CD8-positive, alpha-beta memory T cell (primary cell): ENCODE measurements at regions not wholly inside any gene's neighbourhood (a gene's known extent, or its start where the extent isn't known, plus 50 kb on each side); places are given as distances from the start of the nearest gene placed in this dataset.

Experiments used
- CTCF ChIA-PET: fragments of 350-600 bp; sonication (Branson Sonifier 250); formaldehyde crosslinking; loops from one replicate; lab custom pipeline; 2021; ENCODE audit warnings: antibody characterized with exemption; lab: Charles Lee
- POLR2A ChIA-PET: fragments of 350-600 bp; sonication (Branson Sonifier 250); formaldehyde crosslinking; loops from one replicate; lab custom pipeline; 2021; ENCODE audit warnings: antibody characterized with exemption; lab: Charles Lee
- DNase-seq, 5 donors: peaks; one replicate each; pipeline versions ENCODE4 v3.0.0 to v3.0.0-alpha.2; 2020 to 2022; ENCODE audit warnings: mixed read lengths in 1 of 5
- H3K27ac ChIP-seq: one replicate; pipeline ENCODE4 v1.7.0; 2013; ENCODE audit warnings: low read depth, mild to moderate bottlenecking, low read length, moderate library complexity
- H3K27me3 ChIP-seq: 2 replicates; pipeline ENCODE4 v1.7.0; 2013; ENCODE audit warnings: low read length, mild to moderate bottlenecking; ENCODE audit not compliant: insufficient read depth, poor library complexity, severe bottlenecking
- H3K36me3 ChIP-seq: 2 replicates; pipeline ENCODE4 v1.7.0; 2013; ENCODE audit warnings: mild to moderate bottlenecking, low read length, moderate library complexity; ENCODE audit not compliant: insufficient read depth
- H3K4me1 ChIP-seq: 2 replicates; pipeline ENCODE4 v1.7.0; 2013; ENCODE audit warnings: mild to moderate bottlenecking, low read length, moderate library complexity; ENCODE audit not compliant: insufficient read depth
- H3K4me3 ChIP-seq: 2 replicates; pipeline ENCODE4 v1.7.0; 2013; ENCODE audit warnings: mild to moderate bottlenecking, low read length
- H3K9me3 ChIP-seq: 2 replicates; pipeline ENCODE4 v1.7.0; 2013; ENCODE audit warnings: mild to moderate bottlenecking, low read length
- H3K27ac Mint-ChIP-seq, 8 donors: one replicate each; pipeline ENCODE4 v1.8.0; 2020 to 2021; ENCODE audit warnings: mixed read lengths in 8 of 8, mild to moderate bottlenecking in 6 of 8, inconsistent platforms in 3 of 8, moderate library complexity in 3 of 8
- H3K27me3 Mint-ChIP-seq, 2 donors: one replicate each; pipeline ENCODE4 v1.8.0; 2020 to 2021; ENCODE audit warnings: mixed read lengths in 2 of 2, mild to moderate bottlenecking in 1 of 2, moderate library complexity in 1 of 2
- H3K36me3 Mint-ChIP-seq, 3 donors: one replicate each; pipeline ENCODE4 v1.8.0; 2020 to 2021; ENCODE audit warnings: mixed read lengths in 3 of 3, inconsistent platforms in 1 of 3, mild to moderate bottlenecking in 1 of 3
- H3K4me1 Mint-ChIP-seq, 3 donors: one replicate each; pipeline ENCODE4 v1.8.0; 2020 to 2021; ENCODE audit warnings: mixed read lengths in 3 of 3, inconsistent platforms in 1 of 3, mild to moderate bottlenecking in 1 of 3
- H3K4me3 Mint-ChIP-seq, 7 donors: one replicate each; pipeline ENCODE4 v1.8.0; 2020 to 2021; ENCODE audit warnings: mixed read lengths in 7 of 7, mild to moderate bottlenecking in 6 of 7, moderate library complexity in 4 of 7, inconsistent platforms in 2 of 7
- H3K9me3 Mint-ChIP-seq, 5 donors: one replicate each; pipeline ENCODE4 v1.8.0; 2020 to 2022; ENCODE audit warnings: mixed read lengths in 5 of 5, mild to moderate bottlenecking in 3 of 5, moderate library complexity in 2 of 5, inconsistent platforms in 1 of 5

DNA sequence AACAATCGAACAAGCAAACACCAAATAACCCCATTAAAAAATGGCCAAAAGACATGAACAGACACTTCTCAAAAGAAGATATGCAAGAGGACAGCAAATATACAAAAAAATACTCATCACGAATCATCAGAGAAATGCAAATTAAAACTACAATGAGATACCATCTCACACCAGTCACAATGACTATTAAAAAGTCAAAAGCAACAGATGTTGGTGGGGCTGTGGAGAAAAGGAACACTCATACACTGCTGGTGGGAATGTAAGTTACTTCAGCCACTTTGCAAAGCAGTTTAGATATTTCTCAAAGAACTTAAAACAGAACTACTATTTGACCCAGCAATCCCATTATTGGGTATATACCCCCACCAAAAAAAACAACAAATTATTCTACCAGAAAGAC, 51.3 kb upstream of the FLI1 start:
- no peak overlapping the region for H3K4me3 ChIP-seq
- no peaks in the 10 kb centered on the region for H3K36me3 ChIP-seq
- ChIA-PET CTCF (no interaction called here), POLR2A (no interaction called here)
- no peaks in the 10 kb centered on the region for H3K9me3 ChIP-seq
- Mint-ChIP-seq H3K4me3 (no peak overlapping the region), H3K27ac (no peak overlapping the region), H3K27me3 (no peaks in the 10 kb centered on the region), H3K36me3 (peaks cover 0 to 5% (median 0%) of the 10 kb centered on the region in 3 donors), H3K4me1 (peaks cover 2 to 7% (median 5%) of the 10 kb centered on the region in 3 donors), H3K9me3 (no peaks in the 10 kb centered on the region)
- peaks cover 6% of the 10 kb centered on the region for H3K4me1 ChIP-seq
- DNase-seq = no peak
- H3K27ac ChIP-seq = no peak overlapping the region
- H3K27me3 ChIP-seq = no peaks in the 10 kb centered on the region

- H3K27me3 Mint-ChIP-seq = no peaks in the 10 kb centered on the region
- no peaks in the 10 kb centered on the region for H3K4me1 ChIP-seq
- no peaks in the 10 kb centered on the region for H3K27me3 ChIP-seq
- H3K9me3 ChIP-seq = no peaks in the 10 kb centered on the region
- no peaks in the 10 kb centered on the region for H3K9me3 Mint-ChIP-seq
- DNase-seq = no peak
- no peak overlapping the region for H3K4me3 ChIP-seq
- no peak overlapping the region for H3K4me3 Mint-ChIP-seq
- no peaks in the 10 kb centered on the region for H3K36me3 ChIP-seq
- ChIA-PET CTCF (interaction anchor here (1.0 kb wide), 1 partner anchor 13 kb away, joined by 3 read pairs; no protein-coding TSS in a partner anchor), POLR2A (no interaction called here)
- H3K27ac ChIP-seq = no peak overlapping the region
- no peak overlapping the region for H3K27ac Mint-ChIP-seq
- peaks cover 0 to 5% (median 0%) of the 10 kb centered on the region in 3 donors for H3K36me3 Mint-ChIP-seq
- H3K4me1 Mint-ChIP-seq = peaks cover 2 to 7% (median 5%) of the 10 kb centered on the region in 3 donors
These were observed 50.1 kb upstream of the FLI1 start for GRCh38 chr11:128643661-128644317.
